ENCODE measurements at regions not wholly inside any gene's neighbourhood (a gene's known extent, or its start where the extent isn't known, plus 50 kb on each side); places are given as distances from the start of the nearest gene placed in this dataset.

DNA sequence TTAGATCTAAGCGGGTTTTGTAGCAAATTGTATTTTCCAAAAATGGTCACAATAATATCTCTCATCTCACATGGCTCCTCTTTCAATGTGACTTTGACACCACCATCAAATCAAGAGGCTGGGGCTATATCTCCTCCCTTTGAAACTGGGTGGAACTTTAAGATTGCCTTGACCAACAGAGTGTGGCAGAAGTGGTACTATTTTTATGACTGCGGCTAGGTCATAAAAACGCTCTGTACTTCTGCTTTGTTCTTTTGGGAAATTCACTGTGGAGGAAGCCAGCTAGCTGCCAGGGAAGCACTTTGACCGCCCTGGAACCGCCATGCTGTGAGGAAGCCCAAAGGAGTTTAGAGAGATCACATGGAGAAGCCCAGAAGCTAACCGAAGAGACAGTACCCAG lies 50.7 kb upstream of the ACOT11 start:
- DNase-seq: no peak

DNA sequence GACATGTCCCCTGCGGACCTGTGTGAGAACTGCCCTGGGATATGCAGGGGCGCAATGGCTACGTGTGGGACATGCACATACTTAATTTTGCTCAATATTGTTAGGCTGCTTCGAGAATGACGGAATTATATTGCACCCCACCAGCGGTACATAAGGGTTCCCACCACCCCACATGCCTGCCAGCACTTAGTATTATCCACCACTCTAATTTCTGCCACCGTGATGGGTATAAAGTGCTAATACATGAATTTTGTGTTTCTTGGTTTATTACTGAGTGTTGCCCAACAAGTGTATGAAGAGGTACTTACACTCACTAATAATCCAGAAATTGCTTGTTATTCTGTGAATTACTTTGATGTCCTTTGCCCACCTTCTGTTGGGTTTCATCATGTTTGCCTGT lies 52.1 kb upstream of the ACOT11 start:
- DNase-seq: no peak

DNA sequence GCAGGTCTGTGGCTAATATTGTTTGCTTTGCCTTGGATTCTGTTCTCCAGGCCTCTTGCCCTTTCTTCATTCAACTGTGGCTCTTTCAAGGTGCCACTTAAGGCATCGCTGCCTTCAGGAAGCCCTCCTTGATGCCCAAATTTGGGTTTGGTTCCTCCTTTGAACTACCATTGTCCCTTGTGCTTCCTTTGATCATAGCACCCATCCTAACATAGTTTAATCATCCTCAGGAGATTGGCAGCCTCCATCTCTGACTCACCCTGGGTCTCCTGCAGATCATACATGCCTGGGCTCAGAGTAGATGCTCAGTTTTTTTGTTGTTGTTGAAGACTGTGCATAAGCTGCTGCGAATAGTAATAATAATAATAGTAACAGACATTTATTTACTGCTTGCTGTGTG lies 54.4 kb upstream of the ACOT11 start:
- no peak for DNase-seq

DNA sequence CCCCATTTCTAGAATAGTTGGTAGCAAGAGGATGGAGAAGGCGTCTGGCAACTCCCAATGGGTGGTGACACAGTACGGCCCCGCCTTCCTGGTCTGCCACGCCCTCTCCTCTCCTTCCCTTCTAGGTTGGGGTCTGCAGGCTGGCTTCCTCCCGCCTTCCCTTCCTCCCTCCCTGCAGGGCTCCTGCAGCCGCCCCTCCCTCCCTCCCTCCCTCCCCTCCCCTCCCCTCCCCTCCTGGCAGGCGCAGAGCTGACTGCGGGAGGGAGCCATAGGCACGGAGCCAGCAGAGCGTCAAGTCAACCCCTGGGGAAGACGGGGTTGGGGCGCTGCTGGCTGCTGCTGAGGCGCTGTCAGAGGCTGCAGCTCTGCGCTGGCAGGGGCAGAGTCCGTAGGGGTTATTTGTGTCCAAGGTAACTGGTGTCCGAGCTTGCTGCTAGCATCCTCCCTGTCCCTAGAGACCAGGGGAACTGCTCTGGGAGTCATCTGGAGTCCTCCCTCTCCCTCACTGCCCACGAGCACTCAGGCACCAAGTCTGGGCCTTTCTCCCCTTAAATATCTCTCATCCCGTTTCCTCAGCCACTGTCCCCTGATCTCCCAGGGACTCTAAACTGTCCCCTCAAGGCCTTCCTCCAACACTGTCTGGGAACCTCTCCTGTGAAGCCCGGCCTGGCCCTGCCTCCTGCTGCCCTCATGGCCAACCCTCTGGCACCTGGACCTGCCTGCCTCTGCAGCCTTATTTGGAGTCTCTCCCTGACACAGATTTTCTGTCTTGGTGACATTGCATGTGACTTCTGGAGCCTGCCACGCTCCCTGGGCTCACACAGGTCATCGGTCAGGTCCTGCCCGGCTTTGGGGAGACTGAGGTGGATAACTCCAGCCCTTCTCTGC lies 57.4 kb upstream of the ACOT11 start:
- DNase-seq: no peak

DNA sequence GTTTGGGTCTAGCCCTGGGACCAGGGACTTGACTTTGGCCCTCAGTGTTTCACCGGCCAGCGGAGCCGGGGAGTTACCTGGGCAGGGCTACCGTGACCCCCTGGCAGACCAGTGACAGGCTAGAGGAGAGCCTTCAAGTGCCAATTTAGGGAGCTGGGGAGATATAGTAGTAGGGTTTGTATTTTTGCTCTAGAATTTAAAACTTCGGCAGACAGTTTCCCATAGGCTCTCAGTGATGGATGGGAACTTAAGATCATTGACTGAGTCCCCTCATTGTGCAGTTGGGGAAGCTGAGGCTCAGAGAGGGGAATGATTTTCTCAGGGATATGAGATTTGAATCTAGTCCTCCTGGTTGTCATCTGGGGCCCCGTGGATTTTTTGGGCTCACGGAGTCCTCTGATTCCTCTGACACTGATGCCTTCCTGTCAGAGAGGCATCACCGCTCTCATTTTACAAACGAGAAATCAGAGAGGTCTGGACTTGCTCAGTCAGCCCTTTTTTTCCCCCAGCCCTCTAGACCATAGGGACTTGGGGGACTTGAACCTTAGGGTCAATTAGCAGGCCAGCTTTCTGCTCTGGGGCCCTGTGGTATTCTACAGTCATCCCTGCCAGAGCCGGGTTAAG lies 58.3 kb upstream of the ACOT11 start:
- DNase-seq: no peak

DNA sequence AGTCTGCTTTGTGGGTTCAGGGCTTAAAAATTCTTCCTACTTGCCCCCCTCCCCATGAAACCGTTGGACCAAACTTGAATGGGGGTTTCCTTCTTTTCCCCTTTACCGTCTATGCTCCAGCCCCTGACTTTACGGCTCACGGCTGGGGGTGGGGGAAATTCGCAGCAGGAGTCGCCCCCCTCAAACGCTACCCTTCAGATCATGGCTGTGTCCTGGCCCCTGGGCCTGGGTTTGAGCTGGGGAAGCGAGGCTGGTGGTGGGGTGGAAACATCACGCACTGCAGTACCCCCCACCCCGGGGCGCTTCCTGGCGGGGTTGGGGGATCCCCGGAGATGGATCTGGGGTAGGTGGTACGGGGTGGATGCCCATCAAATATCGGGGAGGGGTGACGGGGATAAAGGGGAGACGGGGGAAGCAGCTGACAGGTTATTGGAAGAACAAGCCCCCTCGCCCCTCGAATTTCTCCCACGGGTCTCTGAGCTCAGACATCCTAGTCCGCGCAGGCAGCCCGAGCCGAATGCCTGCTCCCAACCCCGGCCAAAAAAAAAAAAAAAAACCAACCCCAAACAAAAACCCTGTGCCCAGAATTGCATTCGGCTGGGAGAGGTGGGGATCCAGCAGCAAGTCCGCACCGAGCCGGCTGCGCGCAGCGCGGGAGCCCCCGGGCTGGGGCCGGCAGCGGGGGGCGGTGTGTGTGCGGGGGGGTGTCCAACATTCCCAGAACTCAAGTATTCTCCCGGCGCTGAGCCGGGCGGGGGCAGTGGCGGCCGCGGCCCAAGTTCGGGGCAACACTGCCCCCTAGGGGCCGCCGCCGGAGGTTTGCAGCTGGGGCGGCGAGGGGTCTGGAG lies 59.0 kb upstream of the ACOT11 start:
- DNase-seq: peak; percentile 92

DNA sequence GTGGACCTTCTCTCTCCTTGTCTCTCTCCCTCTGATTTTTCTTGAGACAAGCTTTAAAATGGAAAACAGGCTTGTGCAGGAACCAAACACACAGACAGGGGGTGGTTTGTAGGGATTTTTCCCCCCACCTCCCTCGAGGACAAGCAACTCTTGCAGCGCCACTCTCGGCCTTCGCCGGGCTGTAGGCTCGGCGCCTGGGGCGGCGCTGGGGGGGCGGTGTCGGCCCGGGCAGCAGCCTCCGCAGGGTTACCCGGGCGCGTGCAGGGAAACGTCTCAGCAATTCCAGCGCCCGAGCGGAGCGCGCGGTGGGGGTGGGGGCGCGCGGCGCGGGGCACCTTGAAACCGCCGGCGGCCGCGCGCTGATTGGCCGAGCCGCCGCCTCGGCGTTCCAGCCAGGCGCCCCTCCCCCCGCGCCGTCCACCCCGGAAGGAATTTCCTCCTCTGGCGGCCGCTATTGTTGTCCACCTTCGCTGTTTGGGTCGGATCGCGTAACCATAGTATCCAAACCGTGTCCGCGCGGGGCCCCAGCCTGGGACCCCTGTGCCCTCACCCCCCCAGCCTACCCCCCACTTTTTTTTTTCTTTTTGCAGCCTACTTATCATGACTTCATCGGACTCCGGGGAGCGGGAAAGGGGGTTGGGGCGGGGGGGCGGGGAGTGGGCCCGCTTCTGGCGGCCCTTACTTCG lies 59.8 kb upstream of the ACOT11 start:
- DNase-seq: peak; percentile 95

DNA sequence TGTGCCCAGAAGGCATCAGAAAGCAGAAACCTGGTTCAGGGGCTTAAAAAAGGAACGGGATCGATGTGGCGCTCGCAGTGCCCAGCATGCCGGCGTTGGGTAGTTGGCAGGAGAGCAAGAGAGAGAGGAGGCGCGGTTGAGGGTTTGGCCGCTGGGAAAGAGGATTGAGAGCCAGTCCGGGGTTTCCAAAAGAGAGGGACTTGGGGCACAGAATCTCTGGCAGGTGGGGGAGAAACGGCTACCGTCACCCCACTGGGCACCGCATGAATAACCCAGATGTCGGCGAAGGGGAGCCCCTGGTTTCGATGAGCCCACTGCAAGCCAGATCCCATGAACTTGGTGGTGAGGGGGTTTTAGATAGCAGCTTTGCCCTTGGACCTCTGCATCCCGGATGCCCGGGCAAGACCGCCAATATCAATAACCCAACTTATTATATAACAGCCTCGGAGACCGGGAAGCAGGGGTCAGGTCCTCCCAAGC lies 60.4 kb upstream of the ACOT11 start:
- no peak for DNase-seq

DNA sequence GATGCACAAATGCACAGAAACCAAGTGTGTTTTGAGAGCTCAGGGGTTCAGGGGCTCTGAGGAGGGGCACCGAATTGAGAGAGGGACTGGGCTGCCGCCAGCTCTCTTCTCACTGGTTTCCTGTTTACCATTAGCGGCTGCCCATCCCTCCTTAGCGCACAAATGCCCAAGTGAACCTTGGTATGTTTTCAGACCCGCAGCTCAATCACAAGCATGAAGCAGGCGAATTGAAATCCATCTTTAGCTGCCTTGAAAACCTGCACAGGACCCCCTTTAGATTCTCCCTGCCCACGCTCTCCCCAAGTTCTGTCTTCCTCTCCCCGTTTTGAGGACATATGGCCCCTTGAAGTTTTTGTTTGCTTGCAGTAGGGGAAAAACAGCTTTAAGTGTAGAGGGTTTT lies 61.1 kb upstream of the ACOT11 start:
- DNase-seq: no peak

DNA sequence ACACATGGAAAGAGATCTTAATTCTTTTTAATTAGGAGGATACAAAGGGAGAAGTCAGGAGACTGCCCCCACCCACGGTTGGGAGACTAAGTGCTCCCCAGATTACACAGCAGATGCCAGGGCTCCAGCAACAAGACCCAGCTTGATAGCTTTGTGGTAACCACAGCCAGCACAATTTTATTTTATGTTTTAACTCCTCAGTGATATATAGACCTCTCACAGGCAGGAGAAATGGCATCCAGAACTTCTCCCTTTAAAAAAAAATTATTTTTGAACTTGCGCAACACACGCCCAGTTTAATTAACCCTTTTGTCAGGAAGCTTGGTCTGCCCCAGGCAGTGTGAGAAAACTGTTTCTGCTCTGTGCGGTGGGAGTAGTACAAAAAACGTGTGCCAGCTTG lies 62.6 kb upstream of the ACOT11 start:
- no peak for DNase-seq

DNA sequence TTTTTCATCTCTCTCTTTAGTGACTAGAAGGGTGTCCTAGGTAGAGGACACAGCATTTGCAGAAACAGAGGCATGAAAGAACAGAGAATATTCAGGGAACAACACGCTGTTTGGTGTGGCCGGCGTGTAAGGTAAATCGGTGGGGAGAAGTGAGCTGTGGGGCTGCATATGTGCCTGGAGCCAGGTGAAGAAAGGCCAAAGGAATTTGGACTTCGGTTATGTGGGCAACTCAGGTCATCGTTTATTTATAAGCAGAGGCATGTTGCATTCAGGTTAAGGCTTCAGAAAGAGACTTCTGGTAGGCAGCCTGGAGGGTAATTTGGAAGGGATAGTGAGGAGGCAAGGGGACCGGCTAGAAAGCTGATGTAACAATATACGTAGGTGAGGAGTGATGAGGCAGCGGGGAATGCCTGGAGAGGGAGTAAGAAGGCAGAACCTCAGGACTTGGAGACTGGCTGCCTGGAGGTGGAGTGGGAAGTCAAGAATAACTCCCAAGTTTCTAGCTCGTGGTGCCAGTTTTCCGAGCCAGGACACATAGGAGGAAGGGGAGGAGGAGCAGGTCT lies 64.1 kb upstream of the ACOT11 start:
- DNase-seq: no peak

DNA sequence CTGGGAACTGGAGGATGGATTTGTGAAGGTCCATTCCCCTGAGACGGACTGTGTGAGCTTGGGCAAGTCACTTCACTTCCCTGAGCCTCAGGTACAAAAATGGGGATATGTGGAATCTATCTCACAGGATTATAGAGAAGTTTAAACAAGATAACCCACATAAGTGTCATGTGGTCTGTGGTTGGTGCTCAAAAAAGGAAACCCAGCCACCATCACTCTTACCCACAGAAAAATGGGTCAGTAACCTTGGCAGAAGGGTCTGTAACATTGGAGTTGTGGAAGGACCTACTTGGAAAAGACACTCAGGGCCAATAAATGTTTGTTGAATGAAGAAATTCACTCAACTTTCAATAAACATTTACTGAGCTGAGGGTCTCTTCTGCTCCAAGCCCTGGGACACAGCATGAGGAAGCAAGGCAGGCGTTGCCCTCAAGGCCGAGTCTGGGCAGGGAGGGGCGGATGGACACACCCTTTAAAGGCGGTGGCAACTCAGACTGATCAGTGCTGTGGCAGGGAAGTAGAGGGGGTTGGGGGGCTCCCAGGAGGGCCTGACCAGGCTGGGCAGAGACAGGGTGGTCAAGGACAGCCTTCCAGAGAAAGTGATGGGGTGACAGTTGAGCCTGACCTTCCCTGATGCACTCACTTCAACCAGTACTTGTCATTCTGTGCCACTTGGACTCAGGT lies 66.7 kb upstream of the ACOT11 start:
- DNase-seq: no peak

DNA sequence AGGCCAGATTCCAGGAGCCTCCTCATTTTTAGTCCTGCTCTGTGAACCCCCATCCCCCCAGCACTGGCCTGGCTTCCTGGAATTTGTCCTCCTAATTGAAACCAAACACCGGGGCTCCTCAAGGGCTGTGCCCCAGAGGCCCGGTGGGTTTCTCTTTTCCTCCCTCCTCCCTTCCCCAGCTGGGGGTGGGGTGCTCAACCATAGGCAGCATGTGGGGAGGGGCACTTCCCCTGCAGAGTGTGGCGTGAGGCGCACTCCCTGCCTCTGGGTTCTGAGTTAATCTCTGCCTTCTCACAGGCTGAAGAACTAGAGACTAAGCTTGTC lies 67.5 kb upstream of the ACOT11 start:
- peak; percentile 89 for DNase-seq

DNA sequence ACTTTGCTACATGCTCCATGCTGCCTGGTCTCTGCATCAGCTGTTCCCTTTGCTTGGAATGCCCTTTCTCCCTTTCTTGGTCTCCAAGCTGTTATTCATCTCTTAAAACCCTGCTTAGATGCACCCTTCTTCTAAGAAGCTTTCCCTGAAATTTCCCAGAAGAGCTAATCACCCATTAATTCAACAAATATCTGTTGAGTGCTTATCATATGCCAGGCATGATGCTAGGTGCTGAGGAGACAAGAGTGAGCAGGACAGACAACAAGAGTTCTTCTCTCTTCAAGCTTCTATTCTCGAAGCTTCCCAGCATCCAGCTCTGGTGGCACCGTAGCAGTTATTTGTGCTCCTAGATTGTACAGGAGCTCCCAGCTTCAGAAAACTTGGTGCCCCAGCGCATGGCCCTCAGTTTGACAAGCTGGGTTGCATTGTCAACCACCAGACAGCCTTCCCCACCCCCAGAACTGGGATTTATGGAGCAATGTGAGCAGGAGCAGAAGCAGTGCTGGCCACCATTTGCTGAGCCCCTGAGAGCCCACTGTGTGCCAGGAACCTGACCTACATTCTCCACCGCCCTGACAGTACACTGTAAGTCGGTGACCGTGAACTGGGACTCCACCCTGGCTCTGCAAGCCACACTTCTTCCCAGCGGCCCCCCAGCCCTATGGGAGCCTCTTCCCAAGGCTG lies 68.0 kb upstream of the ACOT11 start:
- no peak for DNase-seq

DNA sequence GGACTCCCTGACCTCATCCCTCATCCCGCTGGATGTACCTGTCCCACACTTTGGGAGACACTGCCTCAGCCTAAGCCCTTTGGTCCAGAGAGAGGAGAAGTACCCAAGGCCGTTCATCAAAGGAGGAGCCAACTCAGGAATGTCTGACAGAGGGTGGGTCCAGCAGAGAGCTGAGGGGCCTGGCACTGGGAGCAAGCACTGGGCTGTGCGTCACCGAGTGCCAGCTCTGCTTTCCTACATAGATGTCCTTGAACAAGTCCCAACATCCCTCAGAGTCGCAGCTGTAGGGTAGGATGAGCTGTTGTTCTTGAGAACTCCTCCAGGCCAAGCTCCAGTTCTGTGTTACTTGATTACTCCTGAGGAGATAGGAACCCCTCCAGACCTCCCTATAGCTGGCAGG lies 68.8 kb upstream of the ACOT11 start:
- no peak for DNase-seq

DNA sequence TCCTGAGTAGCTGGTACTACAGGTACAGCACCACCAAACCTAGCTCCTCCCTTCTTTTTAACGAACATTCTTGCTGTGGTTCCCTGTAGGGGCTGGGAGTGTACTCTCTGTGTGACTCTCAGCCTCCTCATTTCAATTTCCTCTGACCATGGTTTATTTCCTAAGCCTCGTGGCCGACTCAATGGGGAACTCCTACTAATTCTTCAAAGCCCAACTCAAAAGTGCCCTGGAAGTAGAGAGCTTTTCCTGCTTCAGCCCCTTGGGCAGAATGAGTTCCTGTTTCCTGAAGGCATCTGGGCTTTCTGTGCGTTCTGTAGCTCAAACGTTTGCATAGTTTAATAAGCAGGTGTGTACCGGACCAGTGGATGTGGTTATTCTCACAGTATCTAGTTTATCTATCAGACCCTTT lies 70.9 kb upstream of the ACOT11 start:
- DNase-seq: no peak

DNA sequence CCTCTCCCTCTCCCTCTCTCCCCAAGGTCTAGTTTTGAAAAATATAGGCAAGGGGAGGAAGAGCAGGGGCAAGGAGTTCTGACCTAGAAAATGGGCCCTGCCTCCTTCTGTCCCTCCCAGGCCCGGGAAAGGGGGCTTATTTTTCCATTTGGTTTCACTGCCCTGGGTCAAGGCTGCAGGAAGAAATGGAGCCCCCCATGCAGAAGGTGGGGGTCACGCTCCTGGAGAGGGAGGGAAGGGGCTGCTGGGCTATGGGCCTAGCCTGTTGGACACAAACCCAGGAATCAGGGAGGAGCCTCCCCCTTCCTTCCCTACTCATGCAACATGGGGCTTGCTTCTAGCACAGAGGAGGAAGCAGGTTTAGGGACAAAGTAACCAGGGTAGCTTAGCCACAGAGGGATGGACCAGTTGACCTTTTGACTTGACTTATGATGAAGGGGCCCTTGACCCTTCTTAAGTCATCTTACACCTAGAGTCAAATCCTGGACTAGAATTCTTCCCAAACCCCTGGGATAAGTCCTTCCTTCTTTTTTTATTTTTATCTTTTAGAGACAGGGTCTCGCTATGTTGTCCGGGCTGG lies 70.4 kb upstream of the SSBP3 start:
- no peak for DNase-seq

DNA sequence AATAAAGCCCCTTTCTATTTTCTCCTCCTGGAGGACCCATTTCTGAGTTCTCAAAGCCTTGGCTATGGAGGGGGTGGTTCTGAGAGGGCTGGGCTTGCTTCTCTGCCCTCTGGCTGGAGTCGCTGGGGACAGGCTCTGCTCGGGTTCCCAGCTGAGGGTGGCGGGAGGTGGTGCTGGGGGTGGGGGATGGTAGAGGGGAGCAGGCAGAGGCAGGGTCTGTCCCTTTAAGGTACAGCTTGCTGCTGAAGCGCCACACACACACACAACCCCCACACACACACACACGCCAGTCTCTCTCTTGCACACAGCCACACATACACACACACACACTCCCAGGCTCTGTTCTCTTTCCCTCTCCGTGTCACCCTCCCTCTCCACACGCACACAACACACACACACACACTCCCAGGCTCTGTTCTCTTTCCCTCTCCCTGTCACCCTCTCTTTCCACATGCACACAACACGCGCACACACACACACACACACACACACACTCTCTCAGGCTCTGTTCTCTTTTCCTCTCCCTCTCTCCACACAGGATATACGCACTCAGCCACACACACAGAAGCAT lies 69.8 kb upstream of the SSBP3 start:
- DNase-seq: peak; percentile 72

DNA sequence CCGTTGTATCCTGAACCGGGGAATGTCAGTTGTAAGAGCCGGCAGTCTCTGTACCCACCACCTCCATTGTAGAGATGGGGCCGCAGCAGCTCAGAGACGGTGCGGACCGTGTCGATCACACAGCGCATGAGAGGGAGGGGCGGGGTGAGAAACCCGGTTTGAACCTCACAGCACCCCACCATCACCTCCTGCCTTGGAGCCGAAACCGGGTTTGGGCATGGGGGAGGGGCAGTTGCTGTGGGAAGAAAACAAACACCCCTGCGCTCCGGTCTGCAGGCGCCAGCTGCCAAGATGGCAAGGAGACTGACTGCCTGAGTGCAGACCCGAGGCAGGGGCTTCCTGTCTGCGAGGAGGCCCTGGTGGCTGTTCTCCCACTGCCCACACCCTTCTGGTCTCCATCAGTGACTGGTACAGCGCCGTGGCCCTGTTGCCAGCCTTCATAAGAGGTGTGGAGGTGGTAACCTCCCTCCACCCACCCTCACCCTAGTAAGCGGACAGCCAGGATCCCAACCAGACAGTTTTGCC lies 69.2 kb upstream of the SSBP3 start:
- DNase-seq: no peak

Measured in renal pelvis (tissue), 1 donor.